Sigmoid colon (tissue), 4 donors: ENCODE measurements at regions not wholly inside any gene's neighbourhood (a gene's known extent, or its start where the extent isn't known, plus 50 kb on each side); places are given as distances from the start of the nearest gene placed in this dataset.

Source experiments
- POLR2A ChIP-seq, 2 donors: fragments of 450-650 bp; IDR thresholded peaks; one replicate each; pipeline ENCODE4 v1.6.1; 2016; ENCODE audit warnings: antibody characterized with exemption in 2 of 2, mild to moderate bottlenecking in 2 of 2, moderate library complexity in 2 of 2
- POLR2AphosphoS5 ChIP-seq, 4 donors: sonication (generic); formaldehyde crosslinking; IDR thresholded peaks; one replicate each; pipeline ENCODE4 v1.6.1; 2017; ENCODE audit warnings: antibody characterized with exemption in 4 of 4

- TF ChIP-seq POLR2A (IDR thresholded peaks at IDR 0.05) (no peak), POLR2AphosphoS5 (IDR thresholded peaks at IDR 0.05) (no peak)
These were observed 158.7 kb upstream of the ZNF184 start for GRCh38 chr6:27631609-27631916.
